ENCODE measurements at regions not wholly inside any gene's neighbourhood (a gene's known extent, or its start where the extent isn't known, plus 50 kb on each side); places are given as distances from the start of the nearest gene placed in this dataset.

- TF ChIP-seq CTCF (IDR thresholded peaks at IDR 0.05) (no peak), POLR2A (IDR thresholded peaks at IDR 0.05) (no peak)
Observed at GRCh38 chr18:24543086-24543794, 82.8 kb downstream of the HRH4 start.

Measured in adrenal gland (tissue), 5 donors.